ENCODE measurements at regions not wholly inside any gene's neighbourhood (a gene's known extent, or its start where the extent isn't known, plus 50 kb on each side); places are given as distances from the start of the nearest gene placed in this dataset.

GRCh38 chr3:18864933-18865731, 283.2 kb upstream of the KCNH8 start:
- no peak for TF ChIP-seq POLR2A (IDR thresholded peaks at IDR 0.05; ENCODE audit: low read depth, low read length)
- TF ChIP-seq TAF1 (IDR thresholded peaks at IDR 0.05; ENCODE audit: borderline replicate concordance, low read depth, low read length): no peak
- TF ChIP-seq POLR2AphosphoS5 (IDR thresholded peaks at IDR 0.05; ENCODE audit: low read depth, low read length): no peak

Data from GM12892 (cell line).